ENCODE measurements at regions not wholly inside any gene's neighbourhood (a gene's known extent, or its start where the extent isn't known, plus 50 kb on each side); places are given as distances from the start of the nearest gene placed in this dataset.
"Not testable (repeated sequence)": the region's sequence is repeated elsewhere in the genome, so short reads cannot be mapped to it uniquely, and the experiment has no call there.

DNA sequence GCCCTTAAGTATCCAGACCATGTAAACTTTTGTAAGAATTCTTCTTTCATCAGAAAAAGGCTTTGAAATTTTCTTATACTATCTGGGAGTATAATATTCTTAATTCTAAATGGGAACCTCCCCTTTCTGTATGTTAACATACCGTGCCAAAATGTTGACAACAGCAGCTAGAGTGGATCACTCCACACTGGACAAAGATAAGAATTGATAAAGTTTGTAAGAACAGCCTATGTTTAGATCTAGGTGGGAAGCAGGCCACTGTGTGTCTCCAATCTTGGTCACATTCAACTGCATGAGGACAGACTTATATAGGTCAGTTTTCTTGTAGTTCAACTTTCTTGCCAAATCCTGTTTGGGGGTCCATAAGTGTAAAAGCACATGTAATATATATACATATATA lies 235.7 kb downstream of the RPIA start:
- 77% methylated on average over 1 of the region's 1 CpG for WGBS
- no peaks in the 10 kb centered on the region for H3K9me3 ChIP-seq
- no peak for DNase-seq (ENCODE audit: extremely low spot score)

DNA sequence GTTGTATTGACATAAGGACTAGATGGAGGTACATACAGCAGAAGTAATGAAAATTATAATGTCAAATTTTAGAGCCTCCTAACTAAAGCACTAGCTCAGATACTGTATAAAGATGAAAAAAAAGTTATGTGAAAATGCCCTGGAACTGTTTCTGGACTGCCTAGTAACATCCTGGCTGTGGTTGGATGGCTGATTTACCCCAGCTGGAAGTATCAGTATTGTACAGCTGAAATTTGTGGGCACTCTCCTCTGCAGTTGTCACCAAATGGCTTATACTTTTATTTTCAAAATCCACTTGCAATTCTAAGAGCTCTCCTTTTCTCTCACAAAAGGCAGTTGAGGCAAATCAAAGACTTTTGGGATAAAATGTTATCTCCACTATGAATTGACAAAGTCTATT lies 239.2 kb downstream of the RPIA start:
- TF ChIP-seq POLR2A (IDR thresholded peaks at IDR 0.05; ENCODE audit: low read depth) (no peak), EP300 (IDR thresholded peaks at IDR 0.05) (no peak), POLR2AphosphoS5 (IDR thresholded peaks at IDR 0.05) (no peak)
- TF ChIP-seq, protein P1, sequence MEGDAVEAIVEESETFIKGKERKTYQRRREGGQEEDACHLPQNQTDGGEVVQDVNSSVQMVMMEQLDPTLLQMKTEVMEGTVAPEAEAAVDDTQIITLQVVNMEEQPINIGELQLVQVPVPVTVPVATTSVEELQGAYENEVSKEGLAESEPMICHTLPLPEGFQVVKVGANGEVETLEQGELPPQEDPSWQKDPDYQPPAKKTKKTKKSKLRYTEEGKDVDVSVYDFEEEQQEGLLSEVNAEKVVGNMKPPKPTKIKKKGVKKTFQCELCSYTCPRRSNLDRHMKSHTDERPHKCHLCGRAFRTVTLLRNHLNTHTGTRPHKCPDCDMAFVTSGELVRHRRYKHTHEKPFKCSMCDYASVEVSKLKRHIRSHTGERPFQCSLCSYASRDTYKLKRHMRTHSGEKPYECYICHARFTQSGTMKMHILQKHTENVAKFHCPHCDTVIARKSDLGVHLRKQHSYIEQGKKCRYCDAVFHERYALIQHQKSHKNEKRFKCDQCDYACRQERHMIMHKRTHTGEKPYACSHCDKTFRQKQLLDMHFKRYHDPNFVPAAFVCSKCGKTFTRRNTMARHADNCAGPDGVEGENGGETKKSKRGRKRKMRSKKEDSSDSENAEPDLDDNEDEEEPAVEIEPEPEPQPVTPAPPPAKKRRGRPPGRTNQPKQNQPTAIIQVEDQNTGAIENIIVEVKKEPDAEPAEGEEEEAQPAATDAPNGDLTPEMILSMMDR (IDR thresholded peaks at IDR 0.05): no peak
- no peaks in the 10 kb centered on the region for H3K9me3 ChIP-seq
- DNase-seq (ENCODE audit: extremely low spot score): no peak
- H3K4me3 ChIP-seq: no peak overlapping the region
- no peaks in the 10 kb centered on the region for H3K36me3 ChIP-seq
- H3K4me1 ChIP-seq: peaks cover 0 to 20% (median 6%) of the 10 kb centered on the region in 4 donors
- H3K27me3 ChIP-seq: no peaks in the 10 kb centered on the region
- intact Hi-C loops (cut with DNase I): no loop called here
- no peak overlapping the region for H3K27ac ChIP-seq (replicated peaks in 1 of 4)

More for the DNA sequence above, 235.7 kb downstream of the RPIA start:
- TF ChIP-seq EP300 (IDR thresholded peaks at IDR 0.05) (no peak), POLR2A (IDR thresholded peaks at IDR 0.05; ENCODE audit: low read depth) (no peak)
- H3K4me1 ChIP-seq: no peaks in the 10 kb centered on the region
- intact Hi-C loops (cut with DNase I): no loop called here
- H3K27me3 ChIP-seq: no peaks in the 10 kb centered on the region
- H3K4me3 ChIP-seq: no peak overlapping the region
- no peak overlapping the region for H3K27ac ChIP-seq (replicated peaks in 1 of 4)
- H3K36me3 ChIP-seq: no peaks in the 10 kb centered on the region

DNA sequence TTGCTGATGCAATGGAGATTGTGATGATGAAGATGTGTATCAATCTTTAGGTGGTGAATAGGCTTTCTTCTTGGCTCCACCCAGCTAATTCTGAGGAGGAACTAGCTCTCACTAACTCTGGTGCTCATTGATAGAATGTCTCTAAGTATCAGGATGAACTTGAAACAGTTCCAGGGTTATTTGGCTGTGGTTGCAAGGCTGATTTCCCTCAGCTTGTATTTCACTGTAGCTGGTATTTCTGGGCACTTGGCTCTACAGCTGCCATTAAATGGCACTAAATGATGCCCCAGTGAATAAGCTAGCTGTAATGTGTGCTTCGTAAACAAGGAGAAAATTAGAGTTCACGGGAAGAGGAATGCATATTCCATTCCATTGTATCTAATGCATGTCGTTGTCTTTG lies 241.2 kb downstream of the RPIA start:
- no peaks in the 10 kb centered on the region for H3K9me3 ChIP-seq
- no peaks in the 10 kb centered on the region for H3K36me3 ChIP-seq
- H3K4me1 ChIP-seq: peaks cover 0 to 20% (median 6%) of the 10 kb centered on the region in 4 donors
- H3K4me3 ChIP-seq: no peak overlapping the region
- no peak for TF ChIP-seq POLR2AphosphoS5 (IDR thresholded peaks at IDR 0.05)
- TF ChIP-seq, protein P1 (IDR thresholded peaks at IDR 0.05): no peak
- no peak for TF ChIP-seq POLR2A (IDR thresholded peaks at IDR 0.05; ENCODE audit: low read depth)
- no peak for TF ChIP-seq EP300 (IDR thresholded peaks at IDR 0.05)
- H3K27me3 ChIP-seq: no peaks in the 10 kb centered on the region
- intact Hi-C loops (cut with DNase I): no loop called here
- no peak for DNase-seq (ENCODE audit: extremely low spot score)
- whole genome bisulfite sequencing: 71% methylated on average over 3 of the region's 3 CpGs
- H3K27ac ChIP-seq (replicated peaks in 1 of 4): no peak overlapping the region

DNA sequence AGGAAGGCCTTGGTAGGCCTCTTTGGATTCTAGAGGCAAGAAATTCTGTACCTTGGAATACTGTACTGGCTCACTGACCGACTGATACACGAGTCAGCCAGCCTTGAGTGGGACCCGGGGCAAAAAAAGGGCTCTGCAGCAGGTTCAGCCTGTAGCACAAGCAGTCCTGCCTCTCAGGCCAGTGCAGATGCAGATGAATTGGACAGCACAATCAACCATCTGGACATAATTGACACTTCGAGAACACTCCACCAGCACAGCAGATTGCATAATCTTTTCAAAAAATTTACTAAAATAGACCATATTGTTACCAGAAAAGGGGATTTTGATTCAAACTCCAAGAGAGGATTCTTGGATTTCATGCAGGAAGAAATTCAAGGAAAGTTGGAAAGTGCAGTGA lies 241.6 kb downstream of the RPIA start:
- Histone ChIP-seq H3K4me1 (peaks cover 0 to 20% (median 6%) of the 10 kb centered on the region in 4 donors), H3K27me3 (no peaks in the 10 kb centered on the region), H3K27ac (replicated peaks in 1 of 4) (no peak overlapping the region), H3K9me3 (no peaks in the 10 kb centered on the region), H3K36me3 (no peaks in the 10 kb centered on the region), H3K4me3 (no peak overlapping the region)
- intact Hi-C loops (cut with DNase I): no loop called here
- no peak for DNase-seq (ENCODE audit: extremely low spot score)
- TF ChIP-seq EP300 (IDR thresholded peaks at IDR 0.05) (no peak), POLR2AphosphoS5 (IDR thresholded peaks at IDR 0.05) (no peak), POLR2A (IDR thresholded peaks at IDR 0.05; ENCODE audit: low read depth) (no peak)
- TF ChIP-seq, protein P1 (IDR thresholded peaks at IDR 0.05): no peak
- whole genome bisulfite sequencing: 59% methylated on average over 4 of the region's 4 CpGs

DNA sequence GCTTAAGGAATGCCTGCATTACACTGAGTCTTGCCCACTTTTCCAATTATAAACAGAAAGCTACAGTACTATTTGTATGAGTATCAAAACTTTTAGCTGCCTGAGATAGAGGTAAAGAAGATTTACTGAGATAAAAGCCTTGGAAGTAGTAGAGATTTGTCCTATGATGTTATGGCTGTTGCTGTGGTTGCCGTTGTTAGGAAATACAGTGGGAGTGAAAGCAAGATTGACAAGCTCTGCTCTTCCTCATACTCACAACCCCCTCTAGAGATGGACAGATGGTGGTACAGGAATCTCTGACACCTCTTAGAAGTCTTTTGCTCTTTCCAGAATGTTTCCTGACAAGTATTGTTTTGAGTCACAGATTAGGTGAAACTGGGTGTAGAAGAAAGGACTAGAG lies 242.5 kb downstream of the RPIA start:
- no peak for DNase-seq (ENCODE audit: extremely low spot score)
- H3K4me1 ChIP-seq: peaks cover 0 to 20% (median 6%) of the 10 kb centered on the region in 4 donors
- H3K36me3 ChIP-seq: no peaks in the 10 kb centered on the region
- no peaks in the 10 kb centered on the region for H3K27me3 ChIP-seq
- no peak overlapping the region for H3K27ac ChIP-seq (replicated peaks in 1 of 4)
- 0% methylated on average over 1 of the region's 1 CpG for WGBS
- no peaks in the 10 kb centered on the region for H3K9me3 ChIP-seq
- no peak overlapping the region for H3K4me3 ChIP-seq
- TF ChIP-seq, protein P1 (IDR thresholded peaks at IDR 0.05): no peak
- TF ChIP-seq POLR2A (IDR thresholded peaks at IDR 0.05; ENCODE audit: low read depth) (no peak), EP300 (IDR thresholded peaks at IDR 0.05) (no peak), POLR2AphosphoS5 (IDR thresholded peaks at IDR 0.05) (no peak)
- intact Hi-C loops (cut with DNase I): no loop called here

DNA sequence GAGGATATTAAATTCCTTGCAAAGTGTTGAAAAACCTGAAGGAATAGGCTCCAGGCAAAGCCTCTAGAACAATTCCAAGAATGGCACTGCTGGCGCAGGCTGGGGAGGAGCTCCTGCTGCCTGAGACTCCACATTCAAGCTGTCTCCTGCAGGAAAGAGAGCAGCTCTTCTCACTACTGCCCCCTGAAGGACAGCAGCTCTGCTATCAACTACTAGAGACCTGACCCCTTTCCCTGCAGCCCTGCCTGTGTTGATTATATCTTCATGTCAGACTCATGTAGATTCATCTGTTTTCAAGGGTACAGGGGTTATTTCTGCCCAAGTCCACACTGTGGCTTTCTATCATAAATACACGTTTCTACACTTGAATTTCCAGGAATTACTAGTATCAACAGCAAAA lies 249.7 kb downstream of the RPIA start:
- H3K4me1 ChIP-seq: not testable (repeated sequence)

More for the DNA sequence above, 249.7 kb downstream of the RPIA start:
- H3K36me3 ChIP-seq; DNase-seq (ENCODE audit: extremely low spot score); H3K4me3 ChIP-seq; intact Hi-C loops (cut with DNase I); H3K9me3 ChIP-seq; H3K27me3 ChIP-seq; H3K27ac ChIP-seq (replicated peaks in 1 of 4): not testable (repeated sequence)
- WGBS: 67% methylated on average over 2 of the region's 2 CpGs
